ENCODE measurements at regions not wholly inside any gene's neighbourhood (a gene's known extent, or its start where the extent isn't known, plus 50 kb on each side); places are given as distances from the start of the nearest gene placed in this dataset.
"Not testable (repeated sequence)": the region's sequence is repeated elsewhere in the genome, so short reads cannot be mapped to it uniquely, and the experiment has no call there.

DNA sequence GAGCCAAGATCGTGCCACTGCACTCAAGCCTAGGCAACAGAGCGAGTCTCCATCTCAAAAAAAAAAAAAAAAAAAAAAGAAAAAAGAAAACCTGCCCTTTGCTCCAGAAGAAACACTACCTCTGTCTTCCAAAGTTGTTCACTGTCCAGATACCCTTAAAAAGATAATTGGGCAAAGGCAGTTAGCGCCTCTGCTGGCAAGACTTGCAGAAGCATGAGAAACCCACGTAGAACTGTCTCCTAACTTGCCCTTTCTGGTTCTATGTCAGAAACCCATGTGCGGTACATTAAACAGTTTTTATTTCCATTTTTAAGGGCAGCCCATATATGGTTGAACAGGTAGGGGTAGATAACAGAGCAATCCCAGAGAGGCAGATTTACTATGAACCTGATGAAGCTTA lies 1026.4 kb downstream of the ROBO2 start:
- no peak overlapping the region for H3K27ac Mint-ChIP-seq
- DNase-seq, result no peak
- no peaks in the 10 kb centered on the region for H3K4me1 Mint-ChIP-seq
- H3K9me3 Mint-ChIP-seq, result peaks cover 0 to 12% of the 10 kb centered on the region in 2 donors
- H3K4me3 Mint-ChIP-seq, result no peak overlapping the region
- H3K27me3 Mint-ChIP-seq, result no peaks in the 10 kb centered on the region
- ATAC-seq, result no peak

DNA sequence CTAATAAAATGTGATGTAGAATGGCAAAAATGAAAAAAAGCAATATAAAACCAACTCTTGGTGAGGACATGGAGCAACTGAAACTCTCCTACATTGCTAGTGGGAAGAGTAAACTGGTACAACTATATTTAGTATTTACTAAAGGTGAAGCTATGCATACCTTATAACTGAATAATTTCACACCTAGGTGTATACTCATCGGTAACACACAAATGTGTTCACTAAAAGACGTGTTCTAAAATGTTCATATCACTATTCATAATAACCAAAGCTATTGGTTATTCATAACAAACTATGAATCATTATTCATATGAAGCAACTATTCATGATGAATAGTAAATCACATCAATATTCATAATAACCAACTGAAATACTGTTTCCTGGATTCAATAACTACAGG lies 1030.3 kb downstream of the ROBO2 start:
- DNase-seq, result no peak
- H3K4me3 Mint-ChIP-seq, result no peak overlapping the region
- H3K27ac Mint-ChIP-seq, result no peak overlapping the region

DNA sequence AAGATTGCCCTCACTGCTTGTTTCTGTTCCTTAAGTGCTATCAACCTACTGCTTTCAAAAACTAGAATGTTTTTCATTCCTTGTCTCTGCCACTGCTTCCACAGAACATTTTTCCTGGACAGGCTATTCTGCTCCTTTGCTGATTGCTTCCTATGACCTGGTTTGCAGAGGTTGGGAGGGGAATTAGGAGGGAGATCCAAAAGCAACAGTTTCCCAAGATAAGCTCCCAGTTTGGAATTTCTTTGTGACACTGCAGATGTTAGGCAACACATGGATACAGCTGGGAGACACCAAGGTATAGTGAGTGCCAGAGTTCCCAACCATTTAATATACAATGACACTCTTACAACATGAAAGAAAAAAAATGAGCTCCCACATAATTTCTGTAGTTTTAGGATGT lies 1036.5 kb downstream of the ROBO2 start:
- Mint-ChIP-seq H3K9me3 (peaks cover 7 to 29% of the 10 kb centered on the region in 2 donors), H3K27ac (peak overlapping the region in 1 of 2 donors; percentile 36), H3K4me1 (no peaks in the 10 kb centered on the region), H3K4me3 (no peak overlapping the region), H3K27me3 (no peaks in the 10 kb centered on the region)
- no peak for ATAC-seq
- no peak for DNase-seq

More for the DNA sequence above, 1030.3 kb downstream of the ROBO2 start:
- H3K9me3 Mint-ChIP-seq, result peaks cover 10 to 16% of the 10 kb centered on the region in 2 donors
- H3K4me1 Mint-ChIP-seq, result no peaks in the 10 kb centered on the region
- no peak for ATAC-seq
- no peaks in the 10 kb centered on the region for H3K27me3 Mint-ChIP-seq

DNA sequence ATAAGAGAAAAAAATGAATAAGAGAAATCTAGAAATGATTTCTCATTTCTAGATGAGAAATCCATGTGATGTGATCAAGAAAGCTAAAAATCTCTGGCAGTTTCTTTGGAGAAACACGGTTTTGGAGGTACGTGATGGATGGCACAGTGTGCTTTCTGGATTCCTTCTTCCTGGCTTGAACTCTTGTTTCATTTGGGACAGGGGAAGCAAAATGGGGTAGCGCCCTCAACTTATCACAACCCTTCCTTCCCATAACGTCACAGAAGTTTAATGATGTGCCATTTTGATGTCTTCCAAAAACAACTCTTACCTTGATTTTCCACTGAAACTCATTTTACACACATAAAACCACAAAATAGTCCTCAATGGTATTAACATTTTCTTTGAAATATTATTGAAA lies 1037.3 kb downstream of the ROBO2 start:
- ATAC-seq, result no peak
- Mint-ChIP-seq H3K27me3 (no peaks in the 10 kb centered on the region), H3K9me3 (peaks cover 7 to 29% of the 10 kb centered on the region in 2 donors), H3K4me3 (no peak overlapping the region), H3K27ac (no peak overlapping the region), H3K4me1 (no peaks in the 10 kb centered on the region)
- DNase-seq, result no peak

DNA sequence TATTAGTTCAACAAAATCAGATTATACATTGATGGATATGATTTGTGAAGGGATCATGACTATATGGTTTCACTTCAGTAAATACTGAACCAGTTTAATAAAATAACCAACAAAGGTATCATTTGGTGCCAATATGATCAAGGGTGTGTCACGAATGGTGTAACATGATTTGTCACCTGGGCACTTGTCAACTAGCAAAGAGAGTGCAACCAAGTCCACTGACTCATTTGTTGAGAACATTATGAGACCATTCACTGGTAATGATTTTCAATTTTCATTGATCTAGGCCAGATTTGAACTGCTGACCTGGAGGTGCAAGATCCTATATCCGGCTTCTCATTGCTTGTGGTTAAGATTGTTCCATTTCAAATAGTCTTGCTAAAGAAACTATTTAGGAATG lies 1037.9 kb downstream of the ROBO2 start:
- DNase-seq (no peak), ATAC-seq (no peak)
- no peak overlapping the region for H3K4me3 Mint-ChIP-seq
- H3K9me3 Mint-ChIP-seq, result peaks cover 8 to 32% of the 10 kb centered on the region in 2 donors
- no peaks in the 10 kb centered on the region for H3K27me3 Mint-ChIP-seq
- no peaks in the 10 kb centered on the region for H3K4me1 Mint-ChIP-seq
- H3K27ac Mint-ChIP-seq, result no peak overlapping the region

DNA sequence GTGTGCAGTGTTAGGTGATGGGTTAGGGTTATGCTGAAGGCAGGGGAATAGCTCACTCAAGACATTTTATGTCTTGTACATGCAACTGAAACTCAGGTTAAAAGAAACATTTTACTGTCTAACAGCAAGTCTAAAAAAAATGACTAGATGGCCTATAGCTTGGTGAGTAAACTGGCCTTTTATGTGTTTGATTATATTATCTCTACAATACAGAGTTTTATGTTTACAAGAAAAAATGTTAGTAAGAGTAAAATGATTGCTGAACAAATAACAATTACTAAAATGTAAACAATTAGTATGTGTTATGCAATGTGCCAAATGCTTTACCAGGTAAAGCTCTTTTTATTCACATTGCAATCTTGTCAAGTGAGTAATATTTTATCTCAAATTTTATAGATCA lies 1039.6 kb downstream of the ROBO2 start:
- DNase-seq (no peak), ATAC-seq (no peak)
- Mint-ChIP-seq H3K9me3 (peaks cover 6 to 31% of the 10 kb centered on the region in 2 donors), H3K4me1 (no peaks in the 10 kb centered on the region), H3K4me3 (no peak overlapping the region), H3K27me3 (no peaks in the 10 kb centered on the region), H3K27ac (no peak overlapping the region)

DNA sequence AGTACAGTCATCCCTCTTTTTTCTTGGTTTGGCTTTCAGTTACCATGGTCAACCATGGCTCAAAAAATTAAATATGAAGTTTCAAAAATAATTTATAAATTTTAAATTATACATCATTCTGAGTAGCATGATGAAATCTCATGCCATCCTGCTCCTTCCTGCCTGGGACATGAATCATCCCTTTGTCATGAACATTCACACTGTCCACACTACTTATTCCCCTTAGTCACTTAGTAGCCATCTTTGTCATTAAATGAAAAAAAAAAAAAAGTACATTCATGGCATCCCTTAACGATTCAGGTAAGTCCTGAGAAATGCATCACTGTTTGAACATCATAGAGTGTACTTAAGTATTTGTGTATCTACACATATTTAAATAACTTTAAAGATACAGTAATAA lies 1046.3 kb downstream of the ROBO2 start:
- H3K4me3 Mint-ChIP-seq, result no peak overlapping the region
- no peaks in the 10 kb centered on the region for H3K27me3 Mint-ChIP-seq
- H3K4me1 Mint-ChIP-seq, result no peaks in the 10 kb centered on the region
- no peak overlapping the region for H3K27ac Mint-ChIP-seq
- H3K9me3 Mint-ChIP-seq, result peaks cover 6 to 23% of the 10 kb centered on the region in 2 donors
- DNase-seq, result no peak
- ATAC-seq, result no peak

DNA sequence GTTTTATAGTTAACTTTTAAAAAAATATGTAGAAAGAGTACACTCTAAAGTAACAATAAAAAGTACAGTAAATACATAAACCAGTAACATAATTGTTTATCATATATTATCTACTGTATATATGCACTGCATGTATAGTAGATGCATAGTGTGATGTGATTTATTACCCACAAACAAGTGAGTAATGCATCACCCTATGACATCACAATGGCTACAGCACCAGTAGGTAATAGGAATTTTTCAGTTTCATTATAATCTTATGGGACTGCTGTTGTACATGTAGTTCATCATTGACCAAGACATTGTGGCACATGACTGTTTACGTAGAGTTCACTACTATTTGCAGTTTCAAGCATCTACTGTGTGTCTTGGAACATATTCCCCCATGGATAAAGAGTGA lies 1047.2 kb downstream of the ROBO2 start:
- H3K27ac Mint-ChIP-seq, result no peak overlapping the region
- no peak for DNase-seq
- no peaks in the 10 kb centered on the region for H3K27me3 Mint-ChIP-seq
- no peak for ATAC-seq
- no peak overlapping the region for H3K4me3 Mint-ChIP-seq
- H3K4me1 Mint-ChIP-seq, result no peaks in the 10 kb centered on the region
- peaks cover 9 to 23% of the 10 kb centered on the region in 2 donors for H3K9me3 Mint-ChIP-seq

DNA sequence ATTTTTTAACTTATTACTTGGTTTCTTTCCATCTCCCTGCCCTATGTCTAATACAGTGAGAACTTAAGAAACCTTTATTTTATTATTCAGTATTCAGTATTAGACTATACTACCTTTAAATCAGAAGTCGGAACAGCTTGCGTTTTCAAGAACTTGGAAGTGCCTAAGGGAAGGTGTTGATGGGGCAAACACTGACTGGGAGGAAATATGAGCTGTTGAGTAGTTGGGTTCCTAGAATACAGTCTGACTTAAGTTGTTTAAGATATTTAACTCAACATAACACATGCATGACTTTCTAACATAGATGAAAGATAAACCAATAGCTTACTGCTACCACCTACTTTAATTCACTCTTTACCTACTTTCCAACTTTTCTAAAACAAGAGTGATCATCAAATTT lies 1048.1 kb downstream of the ROBO2 start:
- Mint-ChIP-seq H3K9me3 (peaks cover 6 to 25% of the 10 kb centered on the region in 2 donors), H3K27me3 (no peaks in the 10 kb centered on the region)
- no peak for ATAC-seq

DNA sequence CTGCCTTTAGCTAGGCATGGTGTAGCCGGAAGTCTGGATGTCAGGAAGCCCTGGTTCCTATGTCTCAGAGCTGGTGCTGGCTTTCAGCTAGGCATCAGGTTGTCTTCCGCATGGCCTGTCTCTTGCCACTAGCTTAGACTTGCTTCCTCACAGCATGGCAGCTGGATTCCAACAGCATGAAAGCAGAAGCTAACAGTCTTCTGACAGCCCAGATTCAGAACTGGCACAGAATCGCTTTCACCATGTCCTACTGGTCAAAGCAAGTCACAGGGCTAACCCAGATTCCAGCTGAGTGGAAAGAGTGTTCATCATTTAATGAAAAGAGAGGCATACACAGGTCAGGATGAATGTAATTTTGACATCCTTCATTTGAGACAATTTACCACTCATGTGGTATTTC lies 1050.5 kb downstream of the ROBO2 start:
- no peak for ATAC-seq
- H3K9me3 Mint-ChIP-seq, result peaks cover 16 to 29% of the 10 kb centered on the region in 2 donors
- H3K4me1 Mint-ChIP-seq, result no peaks in the 10 kb centered on the region
- H3K27ac Mint-ChIP-seq, result no peak overlapping the region
- no peaks in the 10 kb centered on the region for H3K27me3 Mint-ChIP-seq
- no peak for DNase-seq
- no peak overlapping the region for H3K4me3 Mint-ChIP-seq

More for the DNA sequence above, 1048.1 kb downstream of the ROBO2 start:
- no peak overlapping the region for H3K27ac Mint-ChIP-seq
- H3K4me3 Mint-ChIP-seq, result no peak overlapping the region
- H3K4me1 Mint-ChIP-seq, result no peaks in the 10 kb centered on the region
- DNase-seq, result no peak

DNA sequence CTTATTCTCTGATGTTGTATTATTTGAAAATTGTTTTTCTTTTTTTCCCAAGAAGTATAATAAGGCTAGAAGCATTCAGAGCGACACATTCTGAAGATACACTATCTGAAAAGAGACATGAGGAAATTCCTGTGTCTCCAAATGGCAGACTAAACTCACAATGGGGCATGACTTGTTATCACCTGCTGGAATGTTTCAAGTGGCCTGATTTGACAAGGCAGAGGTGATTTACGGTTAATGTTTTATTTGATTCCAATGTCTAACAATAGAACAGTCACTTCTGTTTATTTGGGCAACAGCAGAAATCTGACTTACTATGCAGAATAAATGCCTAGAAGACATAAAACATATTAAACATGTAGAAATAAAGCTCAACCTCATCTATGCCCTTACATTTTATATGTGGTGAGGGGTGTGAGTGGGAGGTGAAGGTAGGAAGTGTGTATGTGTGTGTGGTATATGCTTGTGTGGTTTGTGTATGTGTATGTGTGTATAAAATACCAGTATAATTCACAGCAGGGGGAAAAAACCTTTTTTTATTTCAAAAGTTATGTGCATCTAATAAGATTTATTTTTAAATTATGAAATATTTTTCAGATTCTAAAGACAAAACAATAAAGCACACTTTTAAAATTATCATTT lies 1051.7 kb downstream of the ROBO2 start:
- Mint-ChIP-seq H3K27me3 (no peaks in the 10 kb centered on the region), H3K9me3 (peaks cover 16 to 24% of the 10 kb centered on the region in 2 donors), H3K4me3 (no peak overlapping the region), H3K27ac (no peak overlapping the region), H3K4me1 (no peaks in the 10 kb centered on the region)
- DNase-seq, result no peak
- no peak for ATAC-seq

DNA sequence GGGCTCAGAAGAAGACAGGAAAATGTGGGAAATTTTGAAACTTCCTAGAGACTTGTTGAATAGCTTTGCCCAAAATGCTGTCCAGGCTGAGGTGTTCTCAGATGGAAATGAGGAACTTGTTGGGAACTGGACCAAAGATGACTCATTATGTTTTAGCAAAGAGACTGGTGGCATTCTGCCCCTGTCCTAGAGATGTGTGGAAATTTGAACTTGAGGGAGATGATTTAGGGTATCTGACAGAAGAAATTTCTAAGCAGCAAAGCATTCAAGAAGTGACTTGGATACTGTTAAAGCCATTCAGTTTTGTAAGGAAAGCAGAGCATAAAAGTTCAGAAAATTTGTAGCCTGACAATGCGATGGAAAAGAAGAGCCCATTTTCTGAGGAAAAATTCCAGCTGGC lies 1052.7 kb downstream of the ROBO2 start:
- not testable (repeated sequence) for DNase-seq, ATAC-seq, H3K4me3 Mint-ChIP-seq, H3K27ac Mint-ChIP-seq, H3K4me1 Mint-ChIP-seq, H3K27me3 Mint-ChIP-seq
- H3K9me3 Mint-ChIP-seq, result peaks cover 16 to 24% of the 10 kb centered on the region in 2 donors

DNA sequence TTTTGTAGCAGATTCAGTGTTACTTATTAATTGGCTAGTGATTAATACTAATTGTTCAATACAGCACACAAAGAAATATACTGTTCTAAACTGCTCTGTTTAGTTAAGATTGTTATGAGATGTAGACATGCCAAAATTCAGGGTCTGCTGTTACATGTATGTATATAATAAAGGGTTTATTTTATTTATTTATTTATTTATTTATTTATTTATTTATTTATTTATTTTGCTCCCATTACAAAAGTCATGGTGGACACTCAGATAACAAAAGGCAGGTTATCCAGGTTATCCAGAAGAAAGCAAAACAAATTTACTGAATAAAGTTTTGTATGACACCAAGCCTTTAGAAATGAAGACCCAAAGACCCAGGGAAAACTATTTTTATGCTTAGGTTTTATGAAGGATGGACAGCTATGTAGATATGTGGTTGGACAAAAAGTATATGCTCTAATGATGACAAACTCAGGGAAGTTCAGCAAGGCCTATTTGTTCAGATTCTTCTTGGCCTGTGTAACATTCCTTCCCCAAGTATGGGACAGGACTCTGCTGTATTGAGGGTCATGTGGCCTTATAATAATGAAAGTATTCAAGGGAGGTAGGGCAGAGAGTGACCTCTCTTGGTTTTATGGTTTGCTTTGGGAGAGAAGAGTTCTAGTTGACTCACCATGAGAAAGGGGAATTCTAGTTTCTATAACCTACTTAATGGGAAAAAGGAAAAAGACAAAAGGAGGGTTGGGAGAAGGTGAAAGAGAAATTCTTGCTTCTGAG lies 1056.8 kb downstream of the ROBO2 start:
- H3K4me3 Mint-ChIP-seq, result no peak overlapping the region
- no peak overlapping the region for H3K27ac Mint-ChIP-seq
- H3K27me3 Mint-ChIP-seq, result no peaks in the 10 kb centered on the region
- peaks cover 14 to 24% of the 10 kb centered on the region in 2 donors for H3K9me3 Mint-ChIP-seq
- ATAC-seq, result no peak
- no peaks in the 10 kb centered on the region for H3K4me1 Mint-ChIP-seq
- no peak for DNase-seq

DNA sequence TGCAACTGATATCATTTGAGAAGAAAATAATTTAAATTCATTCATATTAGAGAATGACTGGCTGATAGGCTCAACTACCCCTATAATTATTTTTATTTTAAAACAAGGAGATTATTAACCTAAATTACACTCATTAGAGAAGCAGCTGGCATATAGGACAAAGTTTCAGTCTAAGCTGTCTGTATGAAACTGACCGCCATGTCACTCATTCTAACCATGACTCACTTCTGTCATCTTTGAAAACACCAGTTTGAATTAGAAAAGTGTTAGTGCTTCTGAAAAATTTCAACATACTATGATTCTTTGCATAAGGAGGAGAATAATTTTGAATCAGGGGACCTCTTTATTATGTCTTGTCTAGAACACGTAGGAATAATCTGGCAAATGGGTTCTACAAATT lies 1058.5 kb downstream of the ROBO2 start:
- Mint-ChIP-seq H3K27me3 (no peaks in the 10 kb centered on the region), H3K4me1 (no peaks in the 10 kb centered on the region), H3K9me3 (peaks cover 12 to 16% of the 10 kb centered on the region in 2 donors), H3K4me3 (no peak overlapping the region), H3K27ac (no peak overlapping the region)
- no peak for DNase-seq
- ATAC-seq, result no peak

DNA sequence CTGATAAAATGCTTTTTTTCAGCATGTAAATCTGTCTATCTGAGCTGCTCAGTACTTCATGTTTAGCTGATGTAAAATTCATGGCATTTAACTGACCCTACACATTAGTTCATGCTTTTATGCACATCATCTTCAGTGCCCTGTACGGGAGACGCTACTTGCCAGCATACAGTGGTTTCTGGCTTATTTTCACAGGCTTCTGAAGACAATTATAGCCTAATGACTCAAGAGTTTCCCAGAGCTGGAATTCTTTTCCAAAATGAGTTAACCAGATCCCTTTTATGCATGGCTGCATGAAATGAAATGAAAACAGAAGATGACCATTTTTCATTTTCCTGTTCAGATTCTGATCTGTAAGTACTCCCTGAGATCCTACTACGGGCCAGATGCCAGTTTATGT lies 1061.5 kb downstream of the ROBO2 start:
- no peaks in the 10 kb centered on the region for H3K4me1 Mint-ChIP-seq
- no peak for ATAC-seq
- DNase-seq, result no peak
- H3K9me3 Mint-ChIP-seq, result peaks cover 0 to 6% of the 10 kb centered on the region in 2 donors
- no peak overlapping the region for H3K27ac Mint-ChIP-seq
- no peaks in the 10 kb centered on the region for H3K27me3 Mint-ChIP-seq
- no peak overlapping the region for H3K4me3 Mint-ChIP-seq

DNA sequence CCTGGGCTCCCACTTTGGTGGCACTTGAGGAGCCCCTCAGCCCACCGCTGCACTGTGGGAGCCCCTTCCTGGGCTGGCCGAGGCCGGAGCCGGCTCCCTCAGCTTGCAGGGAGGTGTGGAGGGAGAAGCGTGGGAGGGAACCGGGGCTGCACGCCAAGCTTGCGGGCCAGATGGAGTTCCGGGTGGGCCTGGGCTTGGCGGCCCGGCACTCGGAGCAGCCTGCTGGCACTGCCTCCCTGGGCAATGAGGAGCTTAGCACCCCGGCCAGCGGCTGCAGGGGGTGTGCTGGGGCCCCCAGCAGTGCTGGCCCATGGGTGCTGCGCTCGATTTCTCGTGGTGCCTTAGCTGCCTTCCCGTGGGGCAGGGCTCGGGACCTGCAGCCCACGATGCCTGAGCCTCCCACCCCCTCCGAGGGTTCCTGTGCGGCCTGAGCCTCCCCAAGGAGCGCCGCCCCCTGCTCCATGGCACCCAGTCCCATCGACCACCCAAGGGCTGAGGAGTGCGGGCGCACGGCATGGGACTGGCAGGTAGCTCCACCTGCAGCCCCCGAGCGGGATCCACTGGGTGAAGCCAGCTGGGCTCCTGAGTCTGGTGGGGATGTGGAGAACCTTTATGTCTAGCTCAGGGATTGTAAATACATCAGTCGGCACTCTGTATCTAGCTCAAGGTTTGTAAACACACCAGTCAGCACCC lies 1068.5 kb downstream of the ROBO2 start:
- H3K9me3 Mint-ChIP-seq, result peaks cover 6 to 10% of the 10 kb centered on the region in 2 donors
- not testable (repeated sequence) for H3K4me1 Mint-ChIP-seq, H3K27ac Mint-ChIP-seq, H3K27me3 Mint-ChIP-seq, DNase-seq, H3K4me3 Mint-ChIP-seq, ATAC-seq
